ENCODE measurements at regions not wholly inside any gene's neighbourhood (a gene's known extent, or its start where the extent isn't known, plus 50 kb on each side); places are given as distances from the start of the nearest gene placed in this dataset.

DNA sequence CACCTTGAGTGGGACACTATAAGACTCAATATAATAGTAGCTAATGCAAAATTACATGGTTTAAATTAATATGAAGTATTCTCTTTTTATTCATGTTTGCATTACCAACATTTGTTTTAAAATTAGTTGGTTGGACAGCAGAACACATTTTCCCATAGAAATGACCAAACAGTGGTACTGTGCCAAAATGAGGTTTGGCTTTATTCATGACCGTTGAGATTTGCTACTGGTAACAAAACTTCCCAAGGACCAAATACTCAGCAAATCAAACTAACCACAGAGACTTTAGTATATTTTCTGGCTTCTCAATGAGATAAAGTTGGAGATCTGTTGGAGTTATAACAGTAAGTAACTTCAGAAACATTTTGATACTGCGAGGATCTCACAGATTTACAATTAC is 637.8 kb upstream of the MEF2C start:
- Histone ChIP-seq H3K4me1 (replicated peaks in 1 of 4; ENCODE audit: control insufficient read depth in 3 of 4, insufficient read depth in 4 of 4, low read length in 3 of 4) (no peaks in the 10 kb centered on the region), H3K23ac (ENCODE audit: insufficient read length) (no peak overlapping the region), H3K4ac (replicated peaks; ENCODE audit: insufficient read length, low read depth, low read length) (no peak overlapping the region), H3K79me1 (ENCODE audit: low read depth, low read length) (no peaks in the 10 kb centered on the region), H3K4me3 (ENCODE audit: extremely low read depth in 1 of 4, insufficient read depth in 2 of 4, low read depth in 3 of 4, low read length in 4 of 4) (no peak overlapping the region), H2AK5ac (ENCODE audit: low read depth, low read length) (no peak overlapping the region), H3K23me2 (ENCODE audit: low read depth, low read length) (no peaks in the 10 kb centered on the region), H3K9me3 (ENCODE audit: insufficient read depth in 2 of 2, low read depth in 1 of 2, low read length in 1 of 2) (peaks cover 9% of the 10 kb centered on the region in 2 experiments), H3K9ac (replicated peaks in 1 of 4; ENCODE audit: extremely low read depth in 1 of 4, low read depth in 3 of 4, low read length in 3 of 4) (no peak overlapping the region), H4K20me1 (replicated peaks in 1 of 2; ENCODE audit: control insufficient read depth in 1 of 2, insufficient read depth in 2 of 2, low read length in 2 of 2) (no peaks in the 10 kb centered on the region), H2BK5ac (ENCODE audit: low read depth, low read length) (no peak overlapping the region), H2BK12ac (ENCODE audit: low read depth, low read length) (no peak overlapping the region), H2BK15ac (ENCODE audit: low read length) (no peak overlapping the region), H3K14ac (ENCODE audit: insufficient read length) (no peak overlapping the region), H3K56ac (replicated peaks; ENCODE audit: insufficient read length, low read depth, low read length) (no peak overlapping the region), H4K5ac (ENCODE audit: insufficient read length, low read depth, low read length) (no peak overlapping the region), H3K27ac (ENCODE audit: low read depth, low read length) (no peak overlapping the region), H3K27me3 (replicated peaks in 1 of 4; ENCODE audit: control insufficient read depth in 3 of 4, extremely low read depth in 1 of 4, insufficient read depth in 3 of 4, low read length in 3 of 4) (peaks cover 0 to 1% (median 0%) of the 10 kb centered on the region in 4 experiments; a peak in 1 of 7 replicates), H2BK20ac (ENCODE audit: low read length) (no peak overlapping the region), H3K4me2 (ENCODE audit: insufficient read depth in 1 of 2, low read depth in 2 of 2, low read length in 2 of 2) (no peak overlapping the region), H4K8ac (ENCODE audit: extremely low read depth, insufficient read depth, low read length) (no peak overlapping the region), H2AFZ (ENCODE audit: low read length) (no peak overlapping the region), H3K79me2 (ENCODE audit: control insufficient read depth in 1 of 2, insufficient read depth in 2 of 2, low read length in 2 of 2) (no peaks in the 10 kb centered on the region), H2BK120ac (replicated peaks; ENCODE audit: low read depth, low read length) (no peak overlapping the region), H4K91ac (replicated peaks; ENCODE audit: insufficient read length, low read length) (no peak overlapping the region), H3K36me3 (ENCODE audit: control insufficient read depth in 2 of 4, insufficient read depth in 4 of 4, low read length in 3 of 4) (no peaks in the 10 kb centered on the region; a peak in 1 of 8 replicates), H3K18ac (ENCODE audit: extremely low read depth, low read length) (no peak overlapping the region)
- POLR2A ChIA-PET (ENCODE audit: partially characterized antibody), result no interaction called here
- no peak for DNase-seq (ENCODE audit: low read depth in 1 of 2, low spot score in 2 of 2)
- 93% methylated on average over 2 of the region's 2 CpGs; no CpG with 5 or more reads in 1 of the 2 experiments for WGBS, 2 experiments (ENCODE audit: extremely low coverage in 1 of 2, insufficient coverage in 1 of 2, insufficient read length in 1 of 2, insufficient replicate concordance in 2 of 2, low coverage in 1 of 2, low lambda C conversion rate in 2 of 2, missing lambda C conversion rate in 1 of 2)
- FAIRE-seq, result no peak
- CTCF ChIA-PET (ENCODE audit: partially characterized antibody), result no interaction called here
- TF ChIP-seq MAX (IDR thresholded peaks at IDR 0.05), result no peak
- no peak for TF ChIP-seq EZH2 (IDR thresholded peaks at IDR 0.05; ENCODE audit: low read depth, low read length, severe bottlenecking)
- TF ChIP-seq KDM4A (IDR thresholded peaks at IDR 0.05; ENCODE audit: low read depth, low read length, severe bottlenecking), result no peak
- TF ChIP-seq EP300 (IDR thresholded peaks at IDR 0.05; ENCODE audit: borderline replicate concordance in 1 of 2, low read depth in 2 of 2, low read length in 2 of 2), result no peak
- TF ChIP-seq, protein P1, sequence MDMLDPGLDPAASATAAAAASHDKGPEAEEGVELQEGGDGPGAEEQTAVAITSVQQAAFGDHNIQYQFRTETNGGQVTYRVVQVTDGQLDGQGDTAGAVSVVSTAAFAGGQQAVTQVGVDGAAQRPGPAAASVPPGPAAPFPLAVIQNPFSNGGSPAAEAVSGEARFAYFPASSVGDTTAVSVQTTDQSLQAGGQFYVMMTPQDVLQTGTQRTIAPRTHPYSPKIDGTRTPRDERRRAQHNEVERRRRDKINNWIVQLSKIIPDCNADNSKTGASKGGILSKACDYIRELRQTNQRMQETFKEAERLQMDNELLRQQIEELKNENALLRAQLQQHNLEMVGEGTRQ (IDR thresholded peaks at IDR 0.05; ENCODE audit: low read length), result no peak
- TF ChIP-seq SP2 (IDR thresholded peaks at IDR 0.05; ENCODE audit: low read length), result no peak
- TF ChIP-seq SIRT6 (IDR thresholded peaks at IDR 0.05; ENCODE audit: low read length), result no peak
- TF ChIP-seq RBBP5 (IDR thresholded peaks at IDR 0.05; ENCODE audit: borderline replicate concordance, low read depth, low read length), result no peak
- TF ChIP-seq POU5F1 (IDR thresholded peaks at IDR 0.05; ENCODE audit: low read depth, low read length), result no peak
- no peak for TF ChIP-seq TCF12 (IDR thresholded peaks at IDR 0.05; ENCODE audit: low read depth, low read length)
- no peak for TF ChIP-seq JUN (IDR thresholded peaks at IDR 0.05; ENCODE audit: low read depth, low read length)
- TF ChIP-seq TBP (IDR thresholded peaks at IDR 0.05; ENCODE audit: low read depth, low read length), result no peak
- TF ChIP-seq FOSL1 (IDR thresholded peaks at IDR 0.05; ENCODE audit: insufficient read depth, low read depth, low read length), result no peak
- no peak for TF ChIP-seq HDAC2 (IDR thresholded peaks at IDR 0.05; ENCODE audit: borderline replicate concordance in 1 of 2, low read depth in 2 of 2, low read length in 2 of 2)
